ENCODE measurements at regions not wholly inside any gene's neighbourhood (a gene's known extent, or its start where the extent isn't known, plus 50 kb on each side); places are given as distances from the start of the nearest gene placed in this dataset.

DNA sequence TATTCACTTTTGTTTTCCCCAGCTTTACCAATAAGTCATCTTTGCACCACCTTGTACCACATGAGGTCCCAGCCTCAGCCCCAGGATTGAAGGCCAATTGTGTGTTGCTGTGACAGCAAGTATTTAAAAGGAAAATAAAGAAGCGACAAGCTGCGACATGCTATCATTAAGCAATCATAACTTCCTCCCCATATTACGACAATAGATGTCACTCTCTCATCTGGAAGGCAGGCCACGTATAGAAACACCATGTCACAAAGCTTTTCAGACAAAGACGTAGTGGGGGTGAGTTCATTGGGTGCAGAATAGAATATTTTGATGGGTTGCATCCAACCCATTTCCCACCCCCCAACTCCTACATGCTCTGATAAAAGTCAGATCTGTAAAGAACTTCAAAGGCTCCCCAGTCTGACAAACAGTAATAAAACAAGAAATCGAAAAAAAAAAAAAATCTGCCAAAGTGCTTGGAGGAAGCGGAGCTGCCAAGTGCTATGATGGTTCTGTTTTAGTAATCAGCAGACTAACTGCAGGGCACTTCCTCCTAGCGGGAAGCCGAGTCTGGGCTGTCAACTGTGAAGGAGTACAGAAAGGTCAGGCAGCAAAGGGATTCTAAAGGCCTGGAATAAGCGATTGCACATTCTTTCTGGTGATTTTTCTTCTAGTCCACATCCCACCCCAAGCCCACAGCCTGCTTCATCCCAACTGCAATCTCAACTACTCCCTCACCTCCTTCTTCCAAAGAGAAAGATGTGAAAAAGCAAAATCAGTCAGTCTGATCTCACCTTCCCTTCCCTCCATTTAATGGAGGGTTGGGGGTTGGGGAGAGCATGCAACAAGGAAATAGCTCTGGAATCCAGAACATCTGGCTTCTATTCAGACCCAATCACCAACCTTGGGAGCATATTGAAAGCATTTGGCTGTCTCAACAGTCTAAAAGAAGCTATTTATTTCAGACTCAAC, 131.4 kb upstream of the UBASH3B start:
- TF ChIP-seq ZBTB8A (IDR thresholded peaks at IDR 0.05; ENCODE audit: partially characterized antibody) (no peak), NFYB (IDR thresholded peaks at IDR 0.05; ENCODE audit: extremely low read depth, insufficient read length) (no peak)
- TF ChIP-seq, protein P1, sequence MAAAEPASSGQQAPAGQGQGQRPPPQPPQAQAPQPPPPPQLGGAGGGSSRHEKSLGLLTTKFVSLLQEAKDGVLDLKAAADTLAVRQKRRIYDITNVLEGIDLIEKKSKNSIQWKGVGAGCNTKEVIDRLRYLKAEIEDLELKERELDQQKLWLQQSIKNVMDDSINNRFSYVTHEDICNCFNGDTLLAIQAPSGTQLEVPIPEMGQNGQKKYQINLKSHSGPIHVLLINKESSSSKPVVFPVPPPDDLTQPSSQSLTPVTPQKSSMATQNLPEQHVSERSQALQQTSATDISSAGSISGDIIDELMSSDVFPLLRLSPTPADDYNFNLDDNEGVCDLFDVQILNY (CRISPR knock-in tag; IDR thresholded peaks at IDR 0.05): no peak
- TF ChIP-seq, protein P2, sequence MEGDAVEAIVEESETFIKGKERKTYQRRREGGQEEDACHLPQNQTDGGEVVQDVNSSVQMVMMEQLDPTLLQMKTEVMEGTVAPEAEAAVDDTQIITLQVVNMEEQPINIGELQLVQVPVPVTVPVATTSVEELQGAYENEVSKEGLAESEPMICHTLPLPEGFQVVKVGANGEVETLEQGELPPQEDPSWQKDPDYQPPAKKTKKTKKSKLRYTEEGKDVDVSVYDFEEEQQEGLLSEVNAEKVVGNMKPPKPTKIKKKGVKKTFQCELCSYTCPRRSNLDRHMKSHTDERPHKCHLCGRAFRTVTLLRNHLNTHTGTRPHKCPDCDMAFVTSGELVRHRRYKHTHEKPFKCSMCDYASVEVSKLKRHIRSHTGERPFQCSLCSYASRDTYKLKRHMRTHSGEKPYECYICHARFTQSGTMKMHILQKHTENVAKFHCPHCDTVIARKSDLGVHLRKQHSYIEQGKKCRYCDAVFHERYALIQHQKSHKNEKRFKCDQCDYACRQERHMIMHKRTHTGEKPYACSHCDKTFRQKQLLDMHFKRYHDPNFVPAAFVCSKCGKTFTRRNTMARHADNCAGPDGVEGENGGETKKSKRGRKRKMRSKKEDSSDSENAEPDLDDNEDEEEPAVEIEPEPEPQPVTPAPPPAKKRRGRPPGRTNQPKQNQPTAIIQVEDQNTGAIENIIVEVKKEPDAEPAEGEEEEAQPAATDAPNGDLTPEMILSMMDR (IDR thresholded peaks at IDR 0.05 in 2 of 3, conservative IDR thresholded peaks at IDR 0.05 in 1 of 3; ENCODE audit: insufficient read depth in 2 of 3, low read depth in 1 of 3, low read length in 3 of 3): no peak

Data from K562 (cell line).